ENCODE measurements at regions not wholly inside any gene's neighbourhood (a gene's known extent, or its start where the extent isn't known, plus 50 kb on each side); places are given as distances from the start of the nearest gene placed in this dataset.

GRCh38 chr6:12585497-12585958 lies 131.0 kb upstream of the PHACTR1 start:
- DNase-seq (ENCODE audit: low spot score): no peak

GRCh38 chr6:12586721-12587480 lies 129.7 kb upstream of the PHACTR1 start:
- DNase-seq (ENCODE audit: low spot score): no peak

- no peak for DNase-seq (ENCODE audit: low spot score)
Observed at GRCh38 chr6:12590901-12591300, 125.7 kb upstream of the PHACTR1 start.

DNA sequence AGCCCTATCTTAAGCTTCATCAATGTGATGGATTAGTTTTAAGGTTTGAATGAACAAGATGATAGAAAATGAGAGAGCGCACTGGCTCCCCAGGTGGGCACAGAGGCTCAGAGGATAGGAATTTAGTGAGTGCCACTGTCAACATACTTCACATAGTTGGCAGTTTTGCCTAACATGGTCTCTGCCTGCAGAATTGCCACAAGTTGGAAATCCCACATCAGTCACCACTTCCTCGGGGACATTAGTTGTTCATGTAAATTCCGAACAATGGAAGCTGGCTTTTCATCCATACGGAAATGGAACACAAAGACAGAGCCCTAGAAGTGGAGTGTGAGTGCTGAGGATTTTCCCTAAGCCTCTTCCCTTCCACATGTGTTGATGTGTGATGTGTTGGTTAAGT lies 123.9 kb upstream of the PHACTR1 start:
- DNase-seq (ENCODE audit: low spot score): no peak

DNA sequence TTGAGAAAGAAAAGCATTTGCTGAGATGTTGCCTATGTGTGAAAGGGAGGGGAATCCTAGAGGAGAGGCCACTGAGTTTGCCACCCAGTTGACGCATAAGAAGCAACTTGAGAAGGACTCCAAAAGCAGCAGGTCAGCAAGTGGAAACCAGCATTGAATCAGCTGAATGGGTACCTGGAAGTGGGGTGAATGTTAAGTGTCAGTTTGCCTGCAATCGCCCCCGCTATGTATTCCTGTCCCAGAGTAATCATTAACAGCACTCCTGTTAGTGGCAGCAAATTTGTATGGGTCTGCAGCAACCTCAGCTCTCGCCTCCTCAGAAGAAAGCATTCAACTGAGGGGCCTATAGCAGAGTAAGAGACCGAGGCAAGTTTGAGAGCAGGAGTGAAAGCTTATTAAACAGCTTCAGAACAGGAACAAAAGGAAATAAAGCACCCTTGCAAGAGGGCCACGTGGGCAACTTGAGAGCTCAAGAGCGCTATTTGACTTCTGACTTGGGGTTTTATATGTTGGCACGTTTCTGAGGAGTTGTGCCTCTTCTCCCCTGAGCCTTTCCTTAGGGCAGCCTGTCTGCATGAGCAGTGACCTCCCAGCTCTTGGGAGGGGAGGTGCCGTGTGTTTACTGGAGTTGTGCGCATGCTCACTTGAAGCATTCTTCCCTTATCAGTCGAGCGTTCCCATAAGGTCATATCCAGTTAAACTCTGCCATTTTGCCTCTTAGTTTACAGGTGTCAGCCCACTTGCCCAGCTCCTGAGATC lies 122.6 kb upstream of the PHACTR1 start:
- DNase-seq (ENCODE audit: low spot score): no peak

DNA sequence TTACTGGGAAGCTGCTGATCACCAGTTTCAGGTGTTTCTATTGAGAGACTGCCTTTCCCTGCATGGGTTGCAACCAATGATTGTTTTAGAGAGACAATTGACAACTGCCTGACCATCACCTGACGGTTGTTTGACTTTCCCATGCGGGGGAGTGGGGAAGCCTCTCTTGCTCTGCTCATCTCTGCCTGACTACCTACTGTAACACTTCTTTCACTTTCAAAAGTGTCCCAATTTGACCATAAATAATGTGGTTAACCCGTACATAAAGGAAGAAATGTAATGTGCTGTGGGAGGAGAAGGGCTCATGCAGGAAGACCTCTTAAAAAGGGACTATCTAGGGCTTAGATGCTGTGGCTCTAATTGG lies 122.1 kb upstream of the PHACTR1 start:
- no peak for DNase-seq (ENCODE audit: low spot score)

GRCh38 chr6:12595161-12595811 lies 121.3 kb upstream of the PHACTR1 start:
- DNase-seq (ENCODE audit: low spot score): no peak

- no peak for DNase-seq (ENCODE audit: low spot score)
Observed at GRCh38 chr6:12596731-12597130, 119.8 kb upstream of the PHACTR1 start.

DNA sequence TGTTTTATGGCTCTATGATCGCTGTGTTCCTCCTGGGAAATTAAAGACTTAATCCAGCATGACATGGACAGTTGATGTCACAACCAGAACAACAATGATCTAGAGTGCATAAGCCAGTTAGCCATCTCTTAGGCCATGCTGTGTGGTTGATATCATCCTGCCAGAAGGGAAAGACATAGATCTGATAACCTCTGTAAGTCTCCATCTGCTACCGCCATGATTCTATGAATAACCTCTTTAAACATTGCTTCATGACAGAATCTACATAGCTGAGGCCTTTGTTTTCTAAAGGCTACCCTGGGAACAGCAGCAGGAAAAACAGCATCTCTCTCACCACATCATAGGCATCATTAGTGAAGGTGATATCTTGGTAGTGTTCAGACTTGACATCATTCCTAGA lies 117.6 kb upstream of the PHACTR1 start:
- no peak for DNase-seq (ENCODE audit: low spot score)

- no peak for DNase-seq (ENCODE audit: low spot score)
Observed at GRCh38 chr6:12601881-12602280, 114.7 kb upstream of the PHACTR1 start.

DNA sequence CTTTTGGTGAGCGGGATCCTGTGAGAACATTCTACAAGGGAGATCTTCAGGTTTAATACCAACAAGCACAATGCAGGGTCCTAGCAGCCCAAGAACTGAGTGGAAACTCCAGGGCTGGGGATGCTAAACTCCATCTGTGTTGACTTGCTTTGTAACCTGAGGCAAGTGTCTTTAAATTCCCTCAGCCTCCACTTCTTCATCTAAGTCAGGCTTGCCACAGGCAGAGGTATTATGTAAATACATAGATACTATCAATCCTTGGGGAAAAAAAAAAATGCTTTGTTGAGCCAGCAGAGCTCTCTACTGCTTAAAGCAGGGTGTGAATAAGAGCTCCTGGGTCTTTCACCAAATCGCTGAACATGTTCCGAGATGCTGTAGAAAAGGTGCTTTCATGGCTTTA lies 114.2 kb upstream of the PHACTR1 start:
- DNase-seq (ENCODE audit: low spot score): no peak

- DNase-seq (ENCODE audit: low spot score): no peak
Observed at GRCh38 chr6:12602951-12603672, 113.5 kb upstream of the PHACTR1 start.

DNA sequence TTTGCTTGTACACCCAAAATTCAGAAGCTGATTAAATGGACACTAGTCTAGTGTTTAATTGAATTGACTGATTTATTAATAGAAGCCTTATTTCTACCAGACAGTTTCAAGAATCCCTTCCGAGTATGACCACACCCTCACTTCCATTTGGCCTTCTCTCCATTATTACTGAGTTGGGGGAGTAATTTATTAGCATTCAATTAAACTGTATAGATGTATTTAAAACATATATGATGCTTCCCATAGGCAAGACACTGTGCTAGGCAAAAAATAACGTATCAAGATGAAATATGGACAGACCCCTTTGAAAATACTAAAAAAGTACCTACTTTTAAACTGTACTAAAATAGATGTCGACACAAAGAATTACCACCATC lies 112.9 kb upstream of the PHACTR1 start:
- no peak for DNase-seq (ENCODE audit: low spot score)

GRCh38 chr6:12605888-12606345 lies 110.7 kb upstream of the PHACTR1 start:
- peak; percentile 23 for DNase-seq (ENCODE audit: low spot score)

DNA sequence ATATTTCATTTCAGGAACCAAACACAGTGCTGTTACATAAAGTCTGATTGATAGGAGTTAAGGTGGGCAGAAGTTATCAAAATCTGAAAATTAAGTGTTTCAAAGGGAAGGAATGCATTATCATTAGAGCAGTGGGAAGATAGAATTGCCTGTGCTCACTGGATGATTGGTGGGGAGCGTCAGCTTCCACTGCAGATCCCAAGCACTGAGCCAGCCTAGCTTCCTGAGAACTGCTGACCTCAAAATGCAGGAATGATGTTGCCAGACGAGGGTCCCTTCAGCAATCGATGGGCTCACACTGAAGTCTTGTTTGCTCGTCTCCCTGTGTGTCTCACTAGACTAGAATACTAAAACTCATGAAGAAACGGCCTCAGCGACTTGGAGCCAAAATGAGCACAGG lies 110.0 kb upstream of the PHACTR1 start:
- no peak for DNase-seq (ENCODE audit: low spot score)

GRCh38 chr6:12608016-12608860 lies 108.3 kb upstream of the PHACTR1 start:
- DNase-seq (ENCODE audit: low spot score): no peak

GRCh38 chr6:12608874-12609273 lies 107.7 kb upstream of the PHACTR1 start:
- DNase-seq (ENCODE audit: low spot score): no peak

DNA sequence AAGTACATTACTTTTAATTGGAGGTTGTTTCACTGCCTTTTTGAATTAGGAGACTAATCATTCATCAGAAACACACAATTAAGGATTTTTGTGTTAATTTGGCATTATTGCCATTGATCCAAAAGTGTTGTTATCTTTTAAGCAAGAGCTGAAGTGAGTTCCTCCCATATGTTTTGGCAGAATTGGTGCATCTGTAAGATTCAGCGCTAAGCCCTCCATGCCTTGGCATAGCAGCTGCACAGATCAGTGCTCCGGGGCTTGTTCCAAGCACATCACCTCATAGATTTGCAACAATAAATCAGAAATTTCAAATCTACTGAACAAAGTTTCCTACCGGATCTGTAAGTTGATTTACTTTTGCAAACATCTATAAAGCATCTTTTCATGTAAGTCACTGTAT lies 106.8 kb upstream of the PHACTR1 start:
- DNase-seq (ENCODE audit: low spot score): no peak

DNA sequence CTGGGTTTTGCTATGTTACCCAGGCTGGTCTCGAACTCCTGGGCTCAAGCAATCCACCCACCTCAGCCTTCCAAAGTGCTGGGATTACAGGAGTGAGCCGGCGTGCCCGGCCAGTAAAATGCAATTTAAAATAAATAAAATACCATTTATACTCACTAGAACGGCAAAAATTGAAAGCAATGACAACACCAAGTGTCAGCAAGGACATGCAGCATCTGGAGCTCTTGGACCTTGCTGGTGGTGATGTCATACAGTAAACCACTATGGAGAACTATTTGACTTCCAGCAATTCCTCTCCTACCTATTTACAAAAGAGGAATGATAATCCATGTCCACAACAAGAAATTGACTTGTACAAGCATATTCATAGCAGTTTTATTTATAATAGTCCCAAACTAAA lies 105.7 kb upstream of the PHACTR1 start:
- no peak for DNase-seq (ENCODE audit: low spot score)

- DNase-seq (ENCODE audit: low spot score): no peak
Observed at GRCh38 chr6:12613811-12614210, 102.8 kb upstream of the PHACTR1 start.

DNA sequence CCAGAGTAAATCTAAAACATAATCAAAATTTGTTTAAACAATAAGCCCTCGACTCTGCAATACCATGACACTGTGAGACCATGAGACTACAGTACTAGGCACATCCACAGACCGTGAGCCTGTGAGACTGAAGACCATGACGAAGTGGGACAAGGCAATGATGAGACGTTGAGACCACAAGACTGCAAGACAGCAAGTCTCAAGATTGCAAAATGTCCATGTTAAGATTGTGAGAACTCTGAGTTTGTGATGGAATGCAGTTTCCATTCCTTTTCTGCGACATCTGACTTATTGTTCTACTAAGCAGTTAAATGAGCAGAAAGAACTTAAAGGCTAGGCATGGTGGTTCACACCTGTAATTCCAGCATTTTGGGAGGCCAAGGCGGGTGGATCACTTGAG lies 102.1 kb upstream of the PHACTR1 start:
- DNase-seq (ENCODE audit: low spot score): no peak

Data from hematopoietic multipotent progenitor cell treated with erythropoietin and hydrocortisone succinate and interleukin-3 and kit ligand, for 17 days (in vitro differentiated cells).